Endothelial cell of hepatic sinusoid (primary cell): ENCODE measurements at regions not wholly inside any gene's neighbourhood (a gene's known extent, or its start where the extent isn't known, plus 50 kb on each side); places are given as distances from the start of the nearest gene placed in this dataset.

ENCODE experiments used
- in situ Hi-C: cut with HindIII; loops from 2 replicates; pipeline ENCODE4 v1.10.0; 2017; ENCODE audit warnings: low sequenced_read_pairs

- in situ Hi-C loops, result no loop called here
Observed at GRCh38 chr7:27299861-27300260, 57.3 kb downstream of the EVX1 start.

- in situ Hi-C loops, result no loop called here
Observed at GRCh38 chr7:27300421-27300820, 57.8 kb downstream of the EVX1 start.

GRCh38 chr7:27302590-27302989 is 60.0 kb downstream of the EVX1 start:
- in situ Hi-C loops, result no loop called here

GRCh38 chr7:27303026-27303425 is 60.4 kb downstream of the EVX1 start:
- in situ Hi-C loops, result no loop called here

- in situ Hi-C loops, result no loop called here
Observed at GRCh38 chr7:27305854-27306253, 63.3 kb downstream of the EVX1 start.

GRCh38 chr7:27312820-27313219 is 70.2 kb downstream of the EVX1 start:
- in situ Hi-C loops, result no loop called here

GRCh38 chr7:27314111-27314510 is 71.5 kb downstream of the EVX1 start:
- in situ Hi-C loops, result no loop called here

GRCh38 chr7:27315066-27315465 is 72.5 kb downstream of the EVX1 start:
- in situ Hi-C loops, result no loop called here

GRCh38 chr7:27316311-27316710 is 73.7 kb downstream of the EVX1 start:
- in situ Hi-C loops, result no loop called here

GRCh38 chr7:27324246-27324645 is 81.6 kb downstream of the EVX1 start:
- in situ Hi-C loops, result no loop called here

GRCh38 chr7:27329909-27330308 is 87.3 kb downstream of the EVX1 start:
- in situ Hi-C loops, result no loop called here

- in situ Hi-C loops, result no loop called here
Observed at GRCh38 chr7:27339478-27339877, 96.9 kb downstream of the EVX1 start.

- in situ Hi-C loops, result no loop called here
Observed at GRCh38 chr7:27344471-27344870, 101.9 kb downstream of the EVX1 start.

- in situ Hi-C loops, result no loop called here
Observed at GRCh38 chr7:27345164-27345887, 102.7 kb downstream of the EVX1 start.

GRCh38 chr7:27345997-27346396 is 103.4 kb downstream of the EVX1 start:
- in situ Hi-C loops, result no loop called here

- in situ Hi-C loops, result no loop called here
Observed at GRCh38 chr7:27346531-27347275, 104.1 kb downstream of the EVX1 start.

- in situ Hi-C loops, result no loop called here
Observed at GRCh38 chr7:27347276-27347640, 104.7 kb downstream of the EVX1 start.

GRCh38 chr7:27349621-27350020 is 107.0 kb downstream of the EVX1 start:
- in situ Hi-C loops, result no loop called here

- in situ Hi-C loops, result no loop called here
Observed at GRCh38 chr7:27351137-27351536, 108.5 kb downstream of the EVX1 start.

- in situ Hi-C loops, result no loop called here
Observed at GRCh38 chr7:27351786-27352185, 109.2 kb downstream of the EVX1 start.

GRCh38 chr7:27359181-27360125 is 116.9 kb downstream of the EVX1 start:
- in situ Hi-C loops, result loop anchor here (5.0 kb wide), 1 partner anchor 97 kb away; no protein-coding TSS in a partner anchor
